Mammary epithelial cell (primary cell): ENCODE measurements at regions not wholly inside any gene's neighbourhood (a gene's known extent, or its start where the extent isn't known, plus 50 kb on each side); places are given as distances from the start of the nearest gene placed in this dataset.

Experiments
- CTCF ChIP-seq, 2 donors: IDR thresholded peaks in 1 of 2; conservative IDR thresholded peaks in 1 of 2; 2 replicates each; pipeline ENCODE4 v1.5.1; 2011 to 2012; ENCODE audit warnings: inconsistent platforms in 2 of 2, low read length in 2 of 2, mild to moderate bottlenecking in 2 of 2, control low read depth in 1 of 2, low read depth in 1 of 2; ENCODE audit not compliant: insufficient read depth in 1 of 2; ENCODE audit errors: extremely low read depth in 1 of 2
- EZH2 ChIP-seq: IDR thresholded peaks from 2 replicates; pipeline ENCODE4 v1.6.1; 2012; ENCODE audit warnings: low read length, inconsistent platforms, borderline replicate concordance

GRCh38 chr5:167944121-167944852 lies 347.2 kb upstream of the WWC1 start:
- TF ChIP-seq CTCF (conservative IDR thresholded peaks at IDR 0.05 in 1 of 2, IDR thresholded peaks at IDR 0.05 in 1 of 2; ENCODE audit: extremely low read depth in 1 of 2, insufficient read depth in 1 of 2, low read depth in 1 of 2, low read length in 2 of 2) (no peak), EZH2 (no peak)
